ENCODE measurements at regions not wholly inside any gene's neighbourhood (a gene's known extent, or its start where the extent isn't known, plus 50 kb on each side); places are given as distances from the start of the nearest gene placed in this dataset.

DNA sequence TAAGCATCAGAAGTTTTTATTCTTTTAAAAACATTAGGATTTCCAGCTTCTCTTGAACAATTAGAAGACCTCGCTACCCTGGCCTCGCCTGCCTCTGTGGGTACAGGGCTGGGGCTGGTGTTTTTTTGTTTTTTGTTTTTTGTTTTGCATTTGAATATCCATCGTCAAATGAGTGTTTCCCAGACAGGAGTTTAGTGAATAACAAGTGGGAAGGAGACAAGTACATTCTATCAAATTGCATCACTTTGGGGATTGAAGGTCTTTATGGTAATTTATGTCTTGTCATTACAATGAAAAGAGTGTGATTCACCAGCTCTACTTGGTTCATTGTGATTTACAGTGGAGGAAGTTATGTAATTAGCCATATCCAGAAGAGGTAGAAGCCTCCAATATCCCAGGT is 161.1 kb upstream of the UBE2E1 start:
- TF ChIP-seq, protein P1, sequence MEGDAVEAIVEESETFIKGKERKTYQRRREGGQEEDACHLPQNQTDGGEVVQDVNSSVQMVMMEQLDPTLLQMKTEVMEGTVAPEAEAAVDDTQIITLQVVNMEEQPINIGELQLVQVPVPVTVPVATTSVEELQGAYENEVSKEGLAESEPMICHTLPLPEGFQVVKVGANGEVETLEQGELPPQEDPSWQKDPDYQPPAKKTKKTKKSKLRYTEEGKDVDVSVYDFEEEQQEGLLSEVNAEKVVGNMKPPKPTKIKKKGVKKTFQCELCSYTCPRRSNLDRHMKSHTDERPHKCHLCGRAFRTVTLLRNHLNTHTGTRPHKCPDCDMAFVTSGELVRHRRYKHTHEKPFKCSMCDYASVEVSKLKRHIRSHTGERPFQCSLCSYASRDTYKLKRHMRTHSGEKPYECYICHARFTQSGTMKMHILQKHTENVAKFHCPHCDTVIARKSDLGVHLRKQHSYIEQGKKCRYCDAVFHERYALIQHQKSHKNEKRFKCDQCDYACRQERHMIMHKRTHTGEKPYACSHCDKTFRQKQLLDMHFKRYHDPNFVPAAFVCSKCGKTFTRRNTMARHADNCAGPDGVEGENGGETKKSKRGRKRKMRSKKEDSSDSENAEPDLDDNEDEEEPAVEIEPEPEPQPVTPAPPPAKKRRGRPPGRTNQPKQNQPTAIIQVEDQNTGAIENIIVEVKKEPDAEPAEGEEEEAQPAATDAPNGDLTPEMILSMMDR (IDR thresholded peaks at IDR 0.05 in 8 of 11, conservative IDR thresholded peaks at IDR 0.05 in 3 of 11): no peak
- TF ChIP-seq POLR2A (IDR thresholded peaks at IDR 0.05): no peak
